HCT116 (cell line): ENCODE measurements at regions not wholly inside any gene's neighbourhood (a gene's known extent, or its start where the extent isn't known, plus 50 kb on each side); places are given as distances from the start of the nearest gene placed in this dataset.

Experiments
- ATAC-seq: fragments of 200-7000 bp; cut with Tn5 transposase; 2 replicates; pipeline ENCODE4 v1.9.1; 2020; ENCODE audit warnings: mild to moderate bottlenecking, moderate library complexity
- BruUV-seq: library from RNA; stranded (reverse); fragments of 400-500 nt; replicated peaks from 2 replicates; lab custom pipeline; 2021; lab: Mats Ljungman, UMichigan
- CTCF ChIA-PET: fragments of 300-600 bp; sonication (Branson Sonifier 250); formaldehyde crosslinking; loops from one replicate; lab custom pipeline; 2021; ENCODE audit warnings: antibody characterized with exemption; lab: Charles Lee
- POLR2A ChIA-PET: fragments of 300-600, 350-600 bp; sonication (Branson Sonifier 250); formaldehyde crosslinking; loops from one replicate; lab custom pipeline; 2021; ENCODE audit warnings: antibody characterized with exemption; lab: Charles Lee
- RAD21 ChIA-PET, 2 experiments: fragments of 300-600 bp; sonication (Branson Sonifier 250); formaldehyde crosslinking; loops; one replicate each; lab custom pipeline; 2023; ENCODE audit warnings: low total read pairs in 2 of 2; ENCODE audit not compliant: uncharacterized antibody in 2 of 2, unreplicated experiment in 2 of 2, low non-redundant PET in 1 of 2; lab: Charles Lee
- DNase-seq: peaks from one replicate; pipeline ENCODE4 v3.0.0-alpha.2; 2010; ENCODE audit warnings: low read depth, low spot score
- H2AFZ ChIP-seq: fragments of 200-600 bp; shearing (Covaris generic), sonication (generic); 2 replicates; pipeline ENCODE4 v1.6.1; 2017; ENCODE audit warnings: low read depth, mixed run types, mixed read lengths, antibody characterized with exemption, low read length; ENCODE audit not compliant: poor library complexity, severe bottlenecking
- H3K27ac ChIP-seq: 2 replicates; pipeline ENCODE4 v1.5.1; 2012; ENCODE audit warnings: low read depth, low read length
- H3K27me3 ChIP-seq: fragments of 200-600 bp; sonication (generic); 2 replicates; pipeline ENCODE4 v1.6.1; 2016; ENCODE audit warnings: mixed run types, low read length, mixed read lengths; ENCODE audit not compliant: insufficient read depth
- H3K36me3 ChIP-seq, 2 experiments: fragments of 200-500 bp in 1 of 2; fragments of 200-600 bp in 1 of 2; sonication (Bioruptor generic) in 1 of 2; sonication (generic) in 1 of 2; 2 replicates each; pipeline versions ENCODE4 v1.5.1 to v1.6.1; 2014 to 2016; ENCODE audit warnings: low read length in 2 of 2, inconsistent platforms in 1 of 2, mixed read lengths in 1 of 2, mixed run types in 1 of 2; ENCODE audit not compliant: insufficient read depth in 2 of 2, control insufficient read depth in 1 of 2
- H3K4me1 ChIP-seq, 2 experiments: fragments of 200-600 bp in 1 of 2; sonication (generic) in 1 of 2; 2 replicates each; pipeline versions ENCODE4 v1.5.1 to v1.6.1; 2012 to 2017; ENCODE audit warnings: low read length in 2 of 2, inconsistent platforms in 1 of 2, mild to moderate bottlenecking in 1 of 2, mixed read lengths in 1 of 2, mixed run types in 1 of 2, moderate library complexity in 1 of 2; ENCODE audit not compliant: insufficient read depth in 2 of 2, control insufficient read depth in 1 of 2
- H3K4me2 ChIP-seq: fragments of 200-600 bp; sonication (generic); 2 replicates; pipeline ENCODE4 v1.6.1; 2017; ENCODE audit warnings: mixed run types, low read length, mixed read lengths
- H3K4me3 ChIP-seq, 2 experiments: fragments of 200-600 bp in 1 of 2; sonication (generic) in 1 of 2; replicated peaks in 1 of 2; 2 replicates each; pipeline ENCODE4 v1.5.1; 2011 to 2016; ENCODE audit warnings: low read length in 2 of 2, control low read depth in 1 of 2, low read depth in 1 of 2, mild to moderate bottlenecking in 1 of 2, mixed read lengths in 1 of 2, mixed run types in 1 of 2
- H3K79me2 ChIP-seq: fragments of 200-600 bp; sonication (generic); 2 replicates; pipeline ENCODE4 v1.6.1; 2017; ENCODE audit warnings: mild to moderate bottlenecking, mixed run types, low read length, moderate library complexity, mixed read lengths; ENCODE audit not compliant: insufficient read depth
- H3K9ac ChIP-seq: fragments of 200-600 bp; sonication (generic); 2 replicates; pipeline ENCODE4 v1.6.1; 2016; ENCODE audit warnings: low read length, mixed read lengths
- H3K9me2 ChIP-seq: fragments of 200-600 bp; sonication (generic), shearing (Covaris generic); 2 replicates; pipeline ENCODE4 v1.6.1; 2017; ENCODE audit warnings: mixed run types, mild to moderate bottlenecking, moderate library complexity; ENCODE audit not compliant: insufficient read depth
- H3K9me3 ChIP-seq, 2 experiments: fragments of 200-500 bp in 1 of 2; fragments of 200-600 bp in 1 of 2; sonication (Bioruptor generic) in 1 of 2; sonication (generic) in 1 of 2; 2 replicates each; pipeline ENCODE4 v1.6.1; 2014 to 2017; ENCODE audit warnings: low read length in 2 of 2, mixed read lengths in 2 of 2, inconsistent platforms in 1 of 2, low read depth in 1 of 2, mild to moderate bottlenecking in 1 of 2, mixed run types in 1 of 2, moderate library complexity in 1 of 2; ENCODE audit not compliant: control insufficient read depth in 1 of 2, insufficient read depth in 1 of 2
- H4K20me1 ChIP-seq: fragments of 200-600 bp; sonication (generic), shearing (Covaris generic); 2 replicates; pipeline ENCODE4 v1.6.1; 2017; ENCODE audit warnings: mixed run types, mild to moderate bottlenecking, moderate library complexity; ENCODE audit not compliant: insufficient read depth
- CBX3 ChIP-seq: IDR thresholded peaks from 2 replicates; pipeline ENCODE4 v1.6.1; 2012; ENCODE audit warnings: low read depth
- EGR1 ChIP-seq: IDR thresholded peaks from 2 replicates; pipeline ENCODE4 v1.6.1; 2012; ENCODE audit warnings: low read depth
- FOSL1 ChIP-seq: IDR thresholded peaks from 2 replicates; pipeline ENCODE4 v1.6.1; 2012; ENCODE audit warnings: low read depth
- JUND ChIP-seq: IDR thresholded peaks from 2 replicates; pipeline ENCODE4 v1.6.1; 2012
- POLR2A ChIP-seq: IDR thresholded peaks from 2 replicates; pipeline ENCODE4 v1.7.0; 2011; ENCODE audit warnings: borderline replicate concordance; ENCODE audit not compliant: insufficient read depth, insufficient read length; ENCODE audit errors: extremely low read depth
- POLR2AphosphoS5 ChIP-seq: IDR thresholded peaks from 2 replicates; pipeline ENCODE4 v1.6.1; 2011; ENCODE audit warnings: mild to moderate bottlenecking, low read depth, low read length, moderate library complexity
- SIN3A ChIP-seq: IDR thresholded peaks from 2 replicates; pipeline ENCODE4 v1.6.1; 2012; ENCODE audit warnings: low read depth
- SP1 ChIP-seq: IDR thresholded peaks from 2 replicates; pipeline ENCODE4 v1.6.1; 2012; ENCODE audit warnings: low read depth
- YY1 ChIP-seq: IDR thresholded peaks from 2 replicates; pipeline ENCODE4 v1.6.1; 2011; ENCODE audit warnings: low read length, low read depth, moderate library complexity, mild to moderate bottlenecking; ENCODE audit not compliant: insufficient replicate concordance; ENCODE audit errors: extremely low read depth
- ZFX ChIP-seq: fragments of 450-650 bp; IDR thresholded peaks from 2 replicates; pipeline ENCODE4 v1.6.1; 2017
- ZNF274 ChIP-seq: fragments of 200-500 bp; sonication (Bioruptor generic); IDR thresholded peaks from 2 replicates; pipeline ENCODE4 v1.6.1; 2014; ENCODE audit warnings: mild to moderate bottlenecking, low read depth, low read length, inconsistent platforms
- intact Hi-C: fragments of 100-400 bp; cut with micrococcal nuclease; formaldehyde crosslinking; loops from 2 replicates; pipeline ENCODE4 v1.10.0; 2022
- TF ChIP-seq, protein P1 (sequence below): IDR thresholded peaks from 2 replicates; pipeline ENCODE4 v1.6.1; 2012
- TF ChIP-seq, protein P2 (sequence below): IDR thresholded peaks from 2 replicates; pipeline ENCODE4 v1.6.1; 2012; ENCODE audit warnings: low read depth
- TF ChIP-seq, protein P3 (sequence below): IDR thresholded peaks from 2 replicates; pipeline ENCODE4 v1.6.1; 2012

DNA sequence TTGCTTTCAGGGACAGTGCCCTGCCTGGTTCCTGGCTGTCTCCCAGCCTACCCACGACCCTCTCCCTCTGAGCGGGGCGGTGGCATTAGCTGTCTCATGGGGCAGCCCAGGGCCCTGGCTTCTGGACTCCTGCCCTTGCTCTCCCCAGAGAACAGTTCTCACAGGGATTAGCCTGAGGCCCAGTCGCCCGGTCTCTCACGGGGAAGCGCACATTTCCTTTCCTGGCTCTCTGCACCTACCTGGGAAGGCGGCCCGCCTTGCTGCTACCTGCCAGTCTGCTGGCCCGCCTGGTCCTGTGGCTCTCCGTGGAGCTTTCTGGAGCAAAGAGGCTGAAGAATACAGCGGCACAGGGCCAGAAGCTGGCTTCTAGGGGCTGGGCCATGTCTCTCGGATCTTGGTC lies 128.4 kb downstream of the FHDC1 start:
- peaks cover 0 to 7% of the 10 kb centered on the region in 2 experiments; a peak in 2 of 4 replicates for H3K4me1 ChIP-seq
- H3K27ac ChIP-seq: no peak overlapping the region
- TF ChIP-seq, protein P1, sequence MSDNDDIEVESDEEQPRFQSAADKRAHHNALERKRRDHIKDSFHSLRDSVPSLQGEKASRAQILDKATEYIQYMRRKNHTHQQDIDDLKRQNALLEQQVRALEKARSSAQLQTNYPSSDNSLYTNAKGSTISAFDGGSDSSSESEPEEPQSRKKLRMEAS: no peak
- TF ChIP-seq ZNF274: no peak
- no peak for TF ChIP-seq YY1
- no peak for TF ChIP-seq CBX3
- no peak for TF ChIP-seq POLR2AphosphoS5
- no peak for TF ChIP-seq SIN3A
- TF ChIP-seq, protein P2, sequence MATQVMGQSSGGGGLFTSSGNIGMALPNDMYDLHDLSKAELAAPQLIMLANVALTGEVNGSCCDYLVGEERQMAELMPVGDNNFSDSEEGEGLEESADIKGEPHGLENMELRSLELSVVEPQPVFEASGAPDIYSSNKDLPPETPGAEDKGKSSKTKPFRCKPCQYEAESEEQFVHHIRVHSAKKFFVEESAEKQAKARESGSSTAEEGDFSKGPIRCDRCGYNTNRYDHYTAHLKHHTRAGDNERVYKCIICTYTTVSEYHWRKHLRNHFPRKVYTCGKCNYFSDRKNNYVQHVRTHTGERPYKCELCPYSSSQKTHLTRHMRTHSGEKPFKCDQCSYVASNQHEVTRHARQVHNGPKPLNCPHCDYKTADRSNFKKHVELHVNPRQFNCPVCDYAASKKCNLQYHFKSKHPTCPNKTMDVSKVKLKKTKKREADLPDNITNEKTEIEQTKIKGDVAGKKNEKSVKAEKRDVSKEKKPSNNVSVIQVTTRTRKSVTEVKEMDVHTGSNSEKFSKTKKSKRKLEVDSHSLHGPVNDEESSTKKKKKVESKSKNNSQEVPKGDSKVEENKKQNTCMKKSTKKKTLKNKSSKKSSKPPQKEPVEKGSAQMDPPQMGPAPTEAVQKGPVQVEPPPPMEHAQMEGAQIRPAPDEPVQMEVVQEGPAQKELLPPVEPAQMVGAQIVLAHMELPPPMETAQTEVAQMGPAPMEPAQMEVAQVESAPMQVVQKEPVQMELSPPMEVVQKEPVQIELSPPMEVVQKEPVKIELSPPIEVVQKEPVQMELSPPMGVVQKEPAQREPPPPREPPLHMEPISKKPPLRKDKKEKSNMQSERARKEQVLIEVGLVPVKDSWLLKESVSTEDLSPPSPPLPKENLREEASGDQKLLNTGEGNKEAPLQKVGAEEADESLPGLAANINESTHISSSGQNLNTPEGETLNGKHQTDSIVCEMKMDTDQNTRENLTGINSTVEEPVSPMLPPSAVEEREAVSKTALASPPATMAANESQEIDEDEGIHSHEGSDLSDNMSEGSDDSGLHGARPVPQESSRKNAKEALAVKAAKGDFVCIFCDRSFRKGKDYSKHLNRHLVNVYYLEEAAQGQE: no peak
- TF ChIP-seq, protein P3, sequence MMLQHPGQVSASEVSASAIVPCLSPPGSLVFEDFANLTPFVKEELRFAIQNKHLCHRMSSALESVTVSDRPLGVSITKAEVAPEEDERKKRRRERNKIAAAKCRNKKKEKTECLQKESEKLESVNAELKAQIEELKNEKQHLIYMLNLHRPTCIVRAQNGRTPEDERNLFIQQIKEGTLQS: no peak
- TF ChIP-seq POLR2A: no peak
- no peak for TF ChIP-seq EGR1
- TF ChIP-seq JUND: no peak
- TF ChIP-seq FOSL1: no peak
- no peak for TF ChIP-seq ZFX
- no peak for TF ChIP-seq SP1
- TF ChIP-seq, all 23 proteins: peak for 0
- RAD21 ChIA-PET: no interaction called here
- no peak overlapping the region for H2AFZ ChIP-seq
- no peak for DNase-seq
- no peak for ATAC-seq
- no peak overlapping the region for H3K4me3 ChIP-seq
- H3K4me2 ChIP-seq: no peak overlapping the region
- no peaks in the 10 kb centered on the region for H3K79me2 ChIP-seq
- POLR2A ChIA-PET: no interaction called here
- H3K9me3 ChIP-seq: no peaks in the 10 kb centered on the region
- no peaks in the 10 kb centered on the region for H3K27me3 ChIP-seq
- H4K20me1 ChIP-seq: no peaks in the 10 kb centered on the region
- intact Hi-C loops: no loop called here
- H3K9ac ChIP-seq: no peak overlapping the region
- CTCF ChIA-PET: no interaction called here
- H3K36me3 ChIP-seq: no peaks in the 10 kb centered on the region
- H3K9me2 ChIP-seq: no peaks in the 10 kb centered on the region
- no TSS peak for BruUV-seq
